SK-N-SH (cell line): ENCODE measurements at regions not wholly inside any gene's neighbourhood (a gene's known extent, or its start where the extent isn't known, plus 50 kb on each side); places are given as distances from the start of the nearest gene placed in this dataset.

ENCODE experiments used
- CTCF ChIA-PET: fragments of 300-600, 350-600 bp; formaldehyde crosslinking; extraction: SDS; loops from one replicate; lab custom pipeline; 2021; lab: Yijun Ruan, JAX
- POLR2A ChIA-PET: fragments of 350-600 bp; sonication (Branson Sonifier 250); formaldehyde crosslinking; extraction: SDS; loops from one replicate; lab custom pipeline; 2020; ENCODE audit warnings: antibody characterized with exemption, inconsistent platforms; lab: Yijun Ruan, JAX
- DNase-seq: peaks from one replicate; pipeline ENCODE4 v3.0.0; 2012
- H2AFZ ChIP-seq: fragments of 200-600 bp; sonication (generic); 2 replicates; pipeline ENCODE4 v1.8.1; 2016; ENCODE audit warnings: antibody characterized with exemption, mild to moderate bottlenecking, low read depth
- H3F3A ChIP-seq: fragments of 200-600 bp; sonication (generic); replicated peaks from 2 replicates; pipeline ENCODE3; 2016; ENCODE audit warnings: antibody characterized with exemption, mild to moderate bottlenecking; ENCODE audit not compliant: insufficient read depth
- H3K27ac ChIP-seq, 2 experiments: fragments of 200-500 bp in 1 of 2; fragments of 200-600 bp in 1 of 2; sonication (Bioruptor generic) in 1 of 2; sonication (generic), shearing (Covaris generic) in 1 of 2; 2 replicates each; pipeline versions ENCODE4 v1.5.1 to v1.6.1; 2014 to 2016; ENCODE audit warnings: low read depth in 2 of 2, inconsistent platforms in 1 of 2, low read length in 1 of 2, mild to moderate bottlenecking in 1 of 2, mixed read lengths in 1 of 2
- H3K27me3 ChIP-seq: fragments of 200-600 bp; sonication (generic), shearing (Covaris generic); 2 replicates; pipeline ENCODE4 v1.6.1; 2016; ENCODE audit warnings: mixed run types; ENCODE audit not compliant: insufficient read depth
- H3K36me3 ChIP-seq, 2 experiments: fragments of 200-500 bp in 1 of 2; fragments of 200-600 bp in 1 of 2; sonication (Bioruptor generic) in 1 of 2; sonication (generic) in 1 of 2; replicated peaks in 1 of 2; 2 replicates each; pipeline versions ENCODE3 to v1.5.1; 2014 to 2016; ENCODE audit warnings: low read length in 1 of 2, mild to moderate bottlenecking in 1 of 2; ENCODE audit not compliant: insufficient read depth in 2 of 2, control insufficient read depth in 1 of 2
- H3K4me1 ChIP-seq, 2 experiments: fragments of 200-500 bp in 1 of 2; fragments of 200-600 bp in 1 of 2; sonication (Bioruptor generic) in 1 of 2; sonication (generic), shearing (Covaris generic) in 1 of 2; 2 replicates each; pipeline versions ENCODE4 v1.5.1 to v1.6.1; 2014 to 2016; ENCODE audit warnings: low read depth in 1 of 2, low read length in 1 of 2, mixed run types in 1 of 2; ENCODE audit not compliant: insufficient read depth in 2 of 2, control insufficient read depth in 1 of 2
- H3K4me2 ChIP-seq: fragments of 200-600 bp; sonication (generic), shearing (Covaris generic); 2 replicates; pipeline ENCODE4 v1.6.1; 2017; ENCODE audit warnings: mixed run types
- H3K4me3 ChIP-seq, 2 experiments: fragments of 200-500 bp in 1 of 2; fragments of 200-600 bp in 1 of 2; sonication (Bioruptor generic) in 1 of 2; sonication (generic), shearing (Covaris generic) in 1 of 2; 2 replicates each; pipeline versions ENCODE4 v1.5.1 to v1.8.1; 2014 to 2016; ENCODE audit warnings: low read depth in 2 of 2, inconsistent platforms in 1 of 2, low read length in 1 of 2, mild to moderate bottlenecking in 1 of 2, mixed read lengths in 1 of 2, moderate library complexity in 1 of 2
- H3K79me2 ChIP-seq: fragments of 200-600 bp; sonication (generic); 2 replicates; pipeline ENCODE4 v1.8.1; 2017; ENCODE audit warnings: mild to moderate bottlenecking; ENCODE audit not compliant: insufficient read depth
- H3K9ac ChIP-seq: fragments of 200-600 bp; sonication (generic); 2 replicates; pipeline ENCODE4 v1.6.1; 2017; ENCODE audit warnings: mixed run types
- H3K9me2 ChIP-seq: fragments of 200-600 bp; sonication (generic); 2 replicates; pipeline ENCODE4 v1.6.1; 2017; ENCODE audit warnings: mixed run types
- H3K9me3 ChIP-seq: fragments of 200-600 bp; sonication (generic); 2 replicates; pipeline ENCODE4 v1.6.1; 2017; ENCODE audit warnings: mixed run types, mild to moderate bottlenecking, moderate library complexity
- H4K20me1 ChIP-seq: fragments of 200-600 bp; sonication (generic); 2 replicates; pipeline ENCODE4 v1.6.1; 2017; ENCODE audit warnings: mild to moderate bottlenecking, mixed run types; ENCODE audit not compliant: insufficient read depth
- CHD2 ChIP-seq: fragments of 150-350 bp; IDR thresholded peaks from 2 replicates; pipeline ENCODE4 v1.6.1; 2018; ENCODE audit warnings: low read length; ENCODE audit not compliant: partially characterized antibody
- ELF1 ChIP-seq: IDR thresholded peaks from 2 replicates; pipeline ENCODE4 v1.4.0; 2012
- FOXJ3 ChIP-seq: sonication (generic); formaldehyde crosslinking; IDR thresholded peaks from 2 replicates; pipeline ENCODE4 v1.5.1; 2020; ENCODE audit warnings: mild to moderate bottlenecking, missing genetic modification reagents
- MAX ChIP-seq: IDR thresholded peaks from 2 replicates; pipeline ENCODE4 v1.4.0; 2012; ENCODE audit warnings: low read depth
- RCOR1 ChIP-seq: fragments of 150-350 bp; IDR thresholded peaks from 2 replicates; pipeline ENCODE4 v1.6.1; 2017; ENCODE audit warnings: antibody characterized with exemption, low read length
- REST ChIP-seq: IDR thresholded peaks from 2 replicates; pipeline ENCODE4 v1.6.1; 2012; ENCODE audit warnings: mild to moderate bottlenecking, low read depth, low read length, moderate library complexity
- SMC3 ChIP-seq: IDR thresholded peaks from 2 replicates; pipeline ENCODE4 v1.6.1; 2012; ENCODE audit warnings: low read depth, low read length, improper control_type of control experiment
- TEAD4 ChIP-seq: IDR thresholded peaks from 2 replicates; pipeline ENCODE4 v1.4.0; 2012; ENCODE audit warnings: mild to moderate bottlenecking, borderline replicate concordance; ENCODE audit not compliant: insufficient read depth
- ZBTB33 ChIP-seq: IDR thresholded peaks from 2 replicates; pipeline ENCODE4 v1.4.0; 2012; ENCODE audit warnings: low read depth, borderline replicate concordance
- WGBS: methylation state at CpG from one replicate; pipeline ENCODE4 v1.1.6; 2017; ENCODE audit warnings: low lambda C conversion rate; 5-methylcytosine and 5-hydroxymethylcytosine counted together
- TF ChIP-seq, protein P1 (sequence below): fragments of 150-350 bp; IDR thresholded peaks from 2 replicates; pipeline ENCODE4 v1.6.1; 2017; ENCODE audit warnings: antibody characterized with exemption, low read length, low read depth, borderline replicate concordance
- TF ChIP-seq, protein P2 (sequence below): fragments of 200-600 bp; sonication (generic); IDR thresholded peaks from 2 replicates; pipeline ENCODE4 v1.6.1; 2017; ENCODE audit warnings: antibody characterized with exemption, mild to moderate bottlenecking, moderate library complexity

- DNase-seq, result no peak
- H2AFZ ChIP-seq, result no peak overlapping the region
- H4K20me1 ChIP-seq, result no peaks in the 10 kb centered on the region
- H3K27ac ChIP-seq, result no peak overlapping the region
- peaks cover 7 to 9% of the 10 kb centered on the region in 2 experiments; a peak in 2 of 4 replicates for H3K4me1 ChIP-seq
- no peaks in the 10 kb centered on the region for H3K36me3 ChIP-seq
- ChIA-PET POLR2A (no interaction called here), CTCF (no interaction called here)
- no peaks in the 10 kb centered on the region for H3K9me3 ChIP-seq
- no peaks in the 10 kb centered on the region for H3K79me2 ChIP-seq
- H3F3A ChIP-seq, result peaks cover 4% of the 10 kb centered on the region
- no peak overlapping the region for H3K4me2 ChIP-seq
- H3K9me2 ChIP-seq, result no peaks in the 10 kb centered on the region
- H3K9ac ChIP-seq, result no peak overlapping the region
- no peaks in the 10 kb centered on the region for H3K27me3 ChIP-seq
- H3K4me3 ChIP-seq, result no peak overlapping the region
- TF ChIP-seq TEAD4 (no peak), RCOR1 (no peak), ZBTB33 (no peak), FOXJ3 (CRISPR knock-in tag) (no peak), ELF1 (no peak), CHD2 (no peak), MAX (no peak), REST (no peak), SMC3 (no peak)
- TF ChIP-seq, protein P1, sequence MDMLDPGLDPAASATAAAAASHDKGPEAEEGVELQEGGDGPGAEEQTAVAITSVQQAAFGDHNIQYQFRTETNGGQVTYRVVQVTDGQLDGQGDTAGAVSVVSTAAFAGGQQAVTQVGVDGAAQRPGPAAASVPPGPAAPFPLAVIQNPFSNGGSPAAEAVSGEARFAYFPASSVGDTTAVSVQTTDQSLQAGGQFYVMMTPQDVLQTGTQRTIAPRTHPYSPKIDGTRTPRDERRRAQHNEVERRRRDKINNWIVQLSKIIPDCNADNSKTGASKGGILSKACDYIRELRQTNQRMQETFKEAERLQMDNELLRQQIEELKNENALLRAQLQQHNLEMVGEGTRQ, result no peak
- TF ChIP-seq, protein P2, sequence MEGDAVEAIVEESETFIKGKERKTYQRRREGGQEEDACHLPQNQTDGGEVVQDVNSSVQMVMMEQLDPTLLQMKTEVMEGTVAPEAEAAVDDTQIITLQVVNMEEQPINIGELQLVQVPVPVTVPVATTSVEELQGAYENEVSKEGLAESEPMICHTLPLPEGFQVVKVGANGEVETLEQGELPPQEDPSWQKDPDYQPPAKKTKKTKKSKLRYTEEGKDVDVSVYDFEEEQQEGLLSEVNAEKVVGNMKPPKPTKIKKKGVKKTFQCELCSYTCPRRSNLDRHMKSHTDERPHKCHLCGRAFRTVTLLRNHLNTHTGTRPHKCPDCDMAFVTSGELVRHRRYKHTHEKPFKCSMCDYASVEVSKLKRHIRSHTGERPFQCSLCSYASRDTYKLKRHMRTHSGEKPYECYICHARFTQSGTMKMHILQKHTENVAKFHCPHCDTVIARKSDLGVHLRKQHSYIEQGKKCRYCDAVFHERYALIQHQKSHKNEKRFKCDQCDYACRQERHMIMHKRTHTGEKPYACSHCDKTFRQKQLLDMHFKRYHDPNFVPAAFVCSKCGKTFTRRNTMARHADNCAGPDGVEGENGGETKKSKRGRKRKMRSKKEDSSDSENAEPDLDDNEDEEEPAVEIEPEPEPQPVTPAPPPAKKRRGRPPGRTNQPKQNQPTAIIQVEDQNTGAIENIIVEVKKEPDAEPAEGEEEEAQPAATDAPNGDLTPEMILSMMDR, result no peak
- 74% methylated on average over 4 of the region's 4 CpGs for WGBS
Observed at GRCh38 chr21:24027396-24027795, 1579.9 kb downstream of the MRPL39 start.
